ENCODE measurements at regions not wholly inside any gene's neighbourhood (a gene's known extent, or its start where the extent isn't known, plus 50 kb on each side); places are given as distances from the start of the nearest gene placed in this dataset.
"Not testable (repeated sequence)": the region's sequence is repeated elsewhere in the genome, so short reads cannot be mapped to it uniquely, and the experiment has no call there.

- no peak for DNase-seq (ENCODE audit: low read depth in 2 of 2)
Observed at GRCh38 chr15:96162322-96162721, 168.2 kb upstream of the NR2F2 start.

GRCh38 chr15:96165081-96165480, 165.4 kb upstream of the NR2F2 start:
- DNase-seq (ENCODE audit: low read depth in 2 of 2): no peak

- DNase-seq (ENCODE audit: low read depth in 2 of 2): no peak
Observed at GRCh38 chr15:96165775-96166174, 164.7 kb upstream of the NR2F2 start.

- DNase-seq (ENCODE audit: low read depth in 2 of 2): no peak
Observed at GRCh38 chr15:96166223-96167200, 164.0 kb upstream of the NR2F2 start.

- not testable (repeated sequence) for DNase-seq (ENCODE audit: low read depth in 2 of 2)
Observed at GRCh38 chr15:96170616-96170978, 159.9 kb upstream of the NR2F2 start.

- no peak for DNase-seq (ENCODE audit: low read depth in 2 of 2)
Observed at GRCh38 chr15:96170979-96171739, 159.3 kb upstream of the NR2F2 start.

GRCh38 chr15:96171853-96172296, 158.6 kb upstream of the NR2F2 start:
- DNase-seq (ENCODE audit: low read depth in 2 of 2): no peak

GRCh38 chr15:96172417-96172816, 158.1 kb upstream of the NR2F2 start:
- DNase-seq (ENCODE audit: low read depth in 2 of 2): no peak

GRCh38 chr15:96176831-96177230, 153.7 kb upstream of the NR2F2 start:
- DNase-seq (ENCODE audit: low read depth in 2 of 2): no peak

GRCh38 chr15:96177279-96177678, 153.2 kb upstream of the NR2F2 start:
- DNase-seq (ENCODE audit: low read depth in 2 of 2): no peak

GRCh38 chr15:96180087-96180748, 150.3 kb upstream of the NR2F2 start:
- DNase-seq (ENCODE audit: low read depth in 2 of 2): no peak

GRCh38 chr15:96181217-96181616, 149.3 kb upstream of the NR2F2 start:
- DNase-seq (ENCODE audit: low read depth in 2 of 2): no peak

- DNase-seq (ENCODE audit: low read depth in 2 of 2): no peak
Observed at GRCh38 chr15:96181873-96182301, 148.6 kb upstream of the NR2F2 start.

GRCh38 chr15:96182736-96183513, 147.6 kb upstream of the NR2F2 start:
- DNase-seq (ENCODE audit: low read depth in 2 of 2): no peak

- DNase-seq (ENCODE audit: low read depth in 2 of 2): no peak
Observed at GRCh38 chr15:96183514-96183850, 147.0 kb upstream of the NR2F2 start.

- no peak for DNase-seq (ENCODE audit: low read depth in 2 of 2)
Observed at GRCh38 chr15:96183867-96184266, 146.6 kb upstream of the NR2F2 start.

- DNase-seq (ENCODE audit: low read depth in 2 of 2): no peak
Observed at GRCh38 chr15:96184297-96184696, 146.2 kb upstream of the NR2F2 start.

- DNase-seq (ENCODE audit: low read depth in 2 of 2): no peak
Observed at GRCh38 chr15:96186105-96186504, 144.4 kb upstream of the NR2F2 start.

- no peak for DNase-seq (ENCODE audit: low read depth in 2 of 2)
Observed at GRCh38 chr15:96187341-96188305, 142.9 kb upstream of the NR2F2 start.

GRCh38 chr15:96197721-96198120, 132.8 kb upstream of the NR2F2 start:
- DNase-seq (ENCODE audit: low read depth in 2 of 2): no peak

Measured in activated CD4-positive, alpha-beta T cell treated with anti-CD3 and anti-CD28 coated beads for 24 hours (primary cell).